Left lung (tissue), 4 donors: ENCODE measurements at regions not wholly inside any gene's neighbourhood (a gene's known extent, or its start where the extent isn't known, plus 50 kb on each side); places are given as distances from the start of the nearest gene placed in this dataset.

Experiments used
- ATAC-seq: fragments of 200-7000 bp; cut with Tn5 transposase; one replicate; pipeline ENCODE4 v1.9.1; 2020; ENCODE audit warnings: moderate library complexity
- DNase-seq, 4 donors: peaks; one replicate each; pipeline ENCODE4 v3.0.0-alpha.2; 2013 to 2020
- H3K27ac ChIP-seq, 2 donors: fragments of 200-600 bp; sonication (generic) in 1 of 2; one replicate each; pipeline versions ENCODE4 v1.5.0 to v1.8.0; 2020 to 2021
- H3K27me3 ChIP-seq, 2 donors: fragments of 200-600 bp; sonication (generic) in 1 of 2; one replicate each; pipeline versions ENCODE4 v1.5.0 to v1.8.0; 2020 to 2021
- H3K36me3 ChIP-seq, 2 donors: fragments of 200-600 bp; sonication (generic) in 1 of 2; one replicate each; pipeline versions ENCODE4 v1.5.0 to v1.8.0; 2020 to 2021
- H3K4me1 ChIP-seq, 2 donors: fragments of 200-600 bp; one replicate each; pipeline ENCODE4 v1.8.0; 2021
- H3K4me3 ChIP-seq, 2 donors: fragments of 200-600 bp; sonication (generic) in 1 of 2; one replicate each; pipeline versions ENCODE4 v1.5.0 to v1.8.0; 2020 to 2021; ENCODE audit warnings: mild to moderate bottlenecking in 1 of 2
- H3K9me3 ChIP-seq, 2 donors: fragments of 200-600 bp; sonication (generic) in 1 of 2; one replicate each; pipeline versions ENCODE4 v1.5.0 to v1.8.0; 2020 to 2021
- CTCF ChIP-seq, 2 donors: fragments of 200-600 bp; sonication (generic) in 1 of 2; IDR thresholded peaks; one replicate each; pipeline versions ENCODE4 v1.5.0 to v1.8.0; 2021; ENCODE audit warnings: antibody characterized with exemption in 2 of 2
- intact Hi-C, 2 donors: fragments of 100-400 bp; cut with DNase I; formaldehyde crosslinking; loops; one replicate each; pipeline versions ENCODE4 v1.11.2 to v1.14.2; 2022
- donor health status: DM: no; HTN: yes; CAD: no.
- donor health status: DM: no; HTN: no; CAD: no.

- H3K4me3 ChIP-seq = no peak overlapping the region
- no peaks in the 10 kb centered on the region for H3K36me3 ChIP-seq
- intact Hi-C loops = no loop called here
- ATAC-seq = no peak
- H3K4me1 ChIP-seq = no peaks in the 10 kb centered on the region
- DNase-seq = no peak
- H3K27ac ChIP-seq = no peak overlapping the region
- no peak for TF ChIP-seq CTCF (IDR thresholded peaks at IDR 0.05)
- H3K27me3 ChIP-seq = no peaks in the 10 kb centered on the region
- no peaks in the 10 kb centered on the region for H3K9me3 ChIP-seq
Measured at GRCh38 chr1:232355162-232356006, 274.5 kb downstream of the SIPA1L2 start.

DNA sequence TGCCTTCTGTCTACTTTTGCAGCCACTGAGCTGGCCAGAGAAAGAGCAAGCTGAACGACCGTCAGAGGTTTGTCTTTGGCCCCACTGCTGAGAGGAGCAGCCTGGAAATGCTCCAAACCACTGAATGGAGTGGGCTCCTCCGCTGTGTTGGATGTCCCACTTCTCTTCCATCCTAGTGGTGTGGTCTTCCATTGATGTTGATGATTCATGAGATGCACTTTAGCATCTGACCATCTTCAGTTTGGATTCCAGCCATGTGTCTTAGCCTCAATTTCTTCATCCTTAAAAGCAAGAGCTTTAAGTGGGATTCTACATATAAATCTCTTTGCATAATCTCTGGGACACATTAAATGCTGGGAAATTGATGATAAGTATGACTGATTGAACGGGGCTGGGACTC, 276.9 kb downstream of the SIPA1L2 start:
- ATAC-seq (peak; percentile 50), DNase-seq (peak in 1 of 4 donors; percentile 7)
- H3K27me3 ChIP-seq = no peaks in the 10 kb centered on the region
- no peaks in the 10 kb centered on the region for H3K9me3 ChIP-seq
- no peak for TF ChIP-seq CTCF (IDR thresholded peaks at IDR 0.05)
- H3K36me3 ChIP-seq = no peaks in the 10 kb centered on the region
- H3K4me1 ChIP-seq = no peaks in the 10 kb centered on the region
- H3K27ac ChIP-seq = no peak overlapping the region
- intact Hi-C loops = no loop called here
- no peak overlapping the region for H3K4me3 ChIP-seq

DNA sequence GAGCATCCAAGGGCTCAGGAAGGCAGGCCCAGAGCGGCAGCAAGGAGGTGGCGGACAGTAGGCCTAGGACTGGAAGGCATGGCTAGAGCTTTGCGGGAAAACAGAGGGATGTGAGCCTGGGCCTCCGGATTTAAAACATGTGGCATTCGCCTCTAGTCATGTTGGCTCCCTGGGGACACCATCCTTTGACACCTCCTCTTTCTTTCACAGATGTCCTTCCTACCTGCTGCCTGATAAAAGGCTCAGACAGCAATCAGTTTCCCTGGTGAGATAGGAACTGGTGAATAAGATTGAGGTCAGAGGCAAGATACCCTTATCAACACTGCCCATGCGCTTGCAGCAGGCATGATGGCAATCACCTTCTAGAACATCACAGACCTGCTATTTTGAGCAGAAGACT, 277.6 kb downstream of the SIPA1L2 start:
- TF ChIP-seq CTCF (IDR thresholded peaks at IDR 0.05) = no peak
- Histone ChIP-seq H3K27ac (no peak overlapping the region), H3K27me3 (no peaks in the 10 kb centered on the region), H3K36me3 (no peaks in the 10 kb centered on the region), H3K9me3 (no peaks in the 10 kb centered on the region), H3K4me3 (no peak overlapping the region), H3K4me1 (no peaks in the 10 kb centered on the region)
- intact Hi-C loops = no loop called here
- DNase-seq (no peak), ATAC-seq (no peak)

- no peaks in the 10 kb centered on the region for H3K4me1 ChIP-seq
- H3K36me3 ChIP-seq = no peaks in the 10 kb centered on the region
- no peaks in the 10 kb centered on the region for H3K27me3 ChIP-seq
- no peak for DNase-seq
- no peaks in the 10 kb centered on the region for H3K9me3 ChIP-seq
- TF ChIP-seq CTCF (IDR thresholded peaks at IDR 0.05) = no peak
- no peak overlapping the region for H3K4me3 ChIP-seq
- intact Hi-C loops = no loop called here
- no peak overlapping the region for H3K27ac ChIP-seq
- no peak for ATAC-seq
Measured at GRCh38 chr1:232351335-232351734, 278.6 kb downstream of the SIPA1L2 start.

GRCh38 chr1:232346844-232347243, 283.1 kb downstream of the SIPA1L2 start:
- H3K9me3 ChIP-seq = peaks cover 0 to 11% of the 10 kb centered on the region in 2 donors
- H3K4me1 ChIP-seq = no peaks in the 10 kb centered on the region
- no peak for TF ChIP-seq CTCF (IDR thresholded peaks at IDR 0.05)
- H3K4me3 ChIP-seq = no peak overlapping the region
- H3K36me3 ChIP-seq = no peaks in the 10 kb centered on the region
- H3K27me3 ChIP-seq = no peaks in the 10 kb centered on the region
- ATAC-seq (no peak), DNase-seq (no peak)
- intact Hi-C loops = no loop called here
- no peak overlapping the region for H3K27ac ChIP-seq
